ENCODE measurements at regions not wholly inside any gene's neighbourhood (a gene's known extent, or its start where the extent isn't known, plus 50 kb on each side); places are given as distances from the start of the nearest gene placed in this dataset.

DNA sequence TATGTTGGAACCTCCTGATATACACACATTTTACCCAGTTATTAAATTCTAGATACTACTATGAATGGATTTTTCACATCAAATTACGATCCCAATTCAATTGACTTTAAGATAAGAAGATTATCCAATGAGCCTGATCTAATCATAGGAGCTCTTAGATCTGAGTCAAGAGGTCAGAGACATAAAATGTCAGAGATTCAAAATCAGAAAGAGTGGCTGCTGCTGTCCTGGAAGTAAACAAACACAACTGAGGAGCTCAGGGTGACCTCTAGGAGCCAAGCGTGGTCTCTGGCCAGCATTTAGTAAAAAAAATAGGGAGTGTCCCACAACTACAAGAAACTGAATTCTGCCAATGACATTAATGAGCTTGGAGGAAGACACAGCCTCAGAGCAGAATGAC is 557.1 kb upstream of the CBLB start:
- TF ChIP-seq EZH2phosphoT487 (IDR thresholded peaks at IDR 0.05; ENCODE audit: borderline replicate concordance) = no peak
- TF ChIP-seq, protein P1, sequence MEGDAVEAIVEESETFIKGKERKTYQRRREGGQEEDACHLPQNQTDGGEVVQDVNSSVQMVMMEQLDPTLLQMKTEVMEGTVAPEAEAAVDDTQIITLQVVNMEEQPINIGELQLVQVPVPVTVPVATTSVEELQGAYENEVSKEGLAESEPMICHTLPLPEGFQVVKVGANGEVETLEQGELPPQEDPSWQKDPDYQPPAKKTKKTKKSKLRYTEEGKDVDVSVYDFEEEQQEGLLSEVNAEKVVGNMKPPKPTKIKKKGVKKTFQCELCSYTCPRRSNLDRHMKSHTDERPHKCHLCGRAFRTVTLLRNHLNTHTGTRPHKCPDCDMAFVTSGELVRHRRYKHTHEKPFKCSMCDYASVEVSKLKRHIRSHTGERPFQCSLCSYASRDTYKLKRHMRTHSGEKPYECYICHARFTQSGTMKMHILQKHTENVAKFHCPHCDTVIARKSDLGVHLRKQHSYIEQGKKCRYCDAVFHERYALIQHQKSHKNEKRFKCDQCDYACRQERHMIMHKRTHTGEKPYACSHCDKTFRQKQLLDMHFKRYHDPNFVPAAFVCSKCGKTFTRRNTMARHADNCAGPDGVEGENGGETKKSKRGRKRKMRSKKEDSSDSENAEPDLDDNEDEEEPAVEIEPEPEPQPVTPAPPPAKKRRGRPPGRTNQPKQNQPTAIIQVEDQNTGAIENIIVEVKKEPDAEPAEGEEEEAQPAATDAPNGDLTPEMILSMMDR (conservative IDR thresholded peaks at IDR 0.05; ENCODE audit: low read length) = no peak
- Histone ChIP-seq H3K4me3 (ENCODE audit: low read length, poor library complexity, severe bottlenecking) (no peak overlapping the region), H3K4me1 (ENCODE audit: insufficient read depth, low read length, poor library complexity, severe bottlenecking) (no peaks in the 10 kb centered on the region), H2AFZ (ENCODE audit: low read length) (peak overlapping the region; percentile 17; the same call in 1 of the 2 replicates), H3K4me2 (ENCODE audit: low read depth, low read length, poor library complexity, severe bottlenecking) (no peak overlapping the region), H3K9me2 (replicated peaks; ENCODE audit: low read depth, low read length) (no peaks in the 10 kb centered on the region), H3F3A (ENCODE audit: low read depth) (no peaks in the 10 kb centered on the region), H3K9me3 (ENCODE audit: insufficient read depth, low read depth, low read length) (no peaks in the 10 kb centered on the region), H3K27me3 (ENCODE audit: insufficient read depth, low read length, poor library complexity, severe bottlenecking) (no peaks in the 10 kb centered on the region), H3K36me3 (ENCODE audit: insufficient read depth, low read length) (no peaks in the 10 kb centered on the region), H3K9ac (ENCODE audit: low read depth, low read length, poor library complexity, severe bottlenecking) (no peak overlapping the region), H4K20me1 (ENCODE audit: insufficient read depth, low read length, poor library complexity, severe bottlenecking) (no peaks in the 10 kb centered on the region), H3K79me2 (ENCODE audit: insufficient read depth, low read length) (no peaks in the 10 kb centered on the region)

DNA sequence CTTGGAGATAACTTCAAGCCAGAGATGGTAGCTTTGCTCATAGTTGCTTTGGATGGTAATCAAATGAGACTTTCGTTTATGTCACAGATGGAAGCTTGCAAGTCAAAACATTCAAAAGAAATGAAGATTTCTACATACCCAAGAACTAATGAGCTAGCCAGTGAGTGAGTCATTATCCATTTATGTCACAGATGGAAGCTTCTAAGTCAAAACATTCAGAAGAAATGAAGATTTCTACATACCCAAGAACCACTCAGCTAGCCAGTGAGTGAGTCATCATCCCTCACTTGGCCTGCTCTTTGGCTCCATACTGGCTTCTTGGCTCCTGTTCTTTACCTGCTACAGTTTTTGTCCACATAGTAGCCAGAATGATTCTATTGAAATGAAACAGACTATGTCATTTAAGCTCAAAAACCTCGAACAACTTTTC is 559.8 kb upstream of the CBLB start:
- no peaks in the 10 kb centered on the region for H4K20me1 ChIP-seq (ENCODE audit: insufficient read depth, low read length, poor library complexity, severe bottlenecking)
- no peaks in the 10 kb centered on the region for H3K4me1 ChIP-seq (ENCODE audit: insufficient read depth, low read length, poor library complexity, severe bottlenecking)
- H2AFZ ChIP-seq (ENCODE audit: low read length) = no peak overlapping the region
- H3F3A ChIP-seq (ENCODE audit: low read depth) = no peaks in the 10 kb centered on the region
- TF ChIP-seq, protein P1 (conservative IDR thresholded peaks at IDR 0.05; ENCODE audit: low read length) = no peak
- no peak for TF ChIP-seq EZH2phosphoT487 (IDR thresholded peaks at IDR 0.05; ENCODE audit: borderline replicate concordance)
- no peaks in the 10 kb centered on the region for H3K9me2 ChIP-seq (replicated peaks; ENCODE audit: low read depth, low read length)
- no peaks in the 10 kb centered on the region for H3K79me2 ChIP-seq (ENCODE audit: insufficient read depth, low read length)
- H3K4me2 ChIP-seq (ENCODE audit: low read depth, low read length, poor library complexity, severe bottlenecking) = no peak overlapping the region
- H3K9ac ChIP-seq (ENCODE audit: low read depth, low read length, poor library complexity, severe bottlenecking) = no peak overlapping the region
- no peaks in the 10 kb centered on the region for H3K27me3 ChIP-seq (ENCODE audit: insufficient read depth, low read length, poor library complexity, severe bottlenecking)
- no peak overlapping the region for H3K4me3 ChIP-seq (ENCODE audit: low read length, poor library complexity, severe bottlenecking)
- H3K9me3 ChIP-seq (ENCODE audit: insufficient read depth, low read depth, low read length) = no peaks in the 10 kb centered on the region
- no peaks in the 10 kb centered on the region for H3K36me3 ChIP-seq (ENCODE audit: insufficient read depth, low read length)

DNA sequence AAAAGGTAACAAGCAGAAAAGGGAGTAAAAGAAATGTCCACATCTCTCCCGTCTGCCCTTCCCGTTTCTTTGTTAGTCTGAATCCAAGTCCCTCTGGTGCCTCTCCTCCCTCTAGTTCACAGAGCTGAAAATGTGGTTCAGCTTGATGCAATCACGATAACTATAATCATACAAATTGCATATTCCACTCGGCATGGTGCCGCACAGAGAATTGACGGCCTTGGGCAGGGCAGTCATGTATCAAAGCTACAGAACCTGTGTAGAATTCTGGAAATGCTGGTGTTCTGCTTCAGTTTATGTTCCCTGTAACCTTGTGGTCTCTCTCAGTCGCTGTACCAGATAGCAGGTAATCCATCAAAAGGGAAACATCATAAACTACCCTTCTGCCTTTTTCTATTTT is 562.9 kb upstream of the CBLB start:
- no peak overlapping the region for H2AFZ ChIP-seq (ENCODE audit: low read length)
- no peak overlapping the region for H3K4me3 ChIP-seq (ENCODE audit: low read length, poor library complexity, severe bottlenecking)
- H4K20me1 ChIP-seq (ENCODE audit: insufficient read depth, low read length, poor library complexity, severe bottlenecking) = no peaks in the 10 kb centered on the region
- H3K4me1 ChIP-seq (ENCODE audit: insufficient read depth, low read length, poor library complexity, severe bottlenecking) = no peaks in the 10 kb centered on the region
- H3K79me2 ChIP-seq (ENCODE audit: insufficient read depth, low read length) = no peaks in the 10 kb centered on the region
- no peaks in the 10 kb centered on the region for H3K9me3 ChIP-seq (ENCODE audit: insufficient read depth, low read depth, low read length)
- H3K4me2 ChIP-seq (ENCODE audit: low read depth, low read length, poor library complexity, severe bottlenecking) = no peak overlapping the region
- H3K9ac ChIP-seq (ENCODE audit: low read depth, low read length, poor library complexity, severe bottlenecking) = no peak overlapping the region
- H3K27me3 ChIP-seq (ENCODE audit: insufficient read depth, low read length, poor library complexity, severe bottlenecking) = no peaks in the 10 kb centered on the region
- no peaks in the 10 kb centered on the region for H3K9me2 ChIP-seq (replicated peaks; ENCODE audit: low read depth, low read length)
- no peaks in the 10 kb centered on the region for H3K36me3 ChIP-seq (ENCODE audit: insufficient read depth, low read length)
- no peaks in the 10 kb centered on the region for H3F3A ChIP-seq (ENCODE audit: low read depth)
- TF ChIP-seq, protein P1 (conservative IDR thresholded peaks at IDR 0.05; ENCODE audit: low read length) = no peak
- TF ChIP-seq EZH2phosphoT487 (IDR thresholded peaks at IDR 0.05; ENCODE audit: borderline replicate concordance) = no peak
